Immature natural killer cell (primary cell): ENCODE measurements at regions not wholly inside any gene's neighbourhood (a gene's known extent, or its start where the extent isn't known, plus 50 kb on each side); places are given as distances from the start of the nearest gene placed in this dataset.

Experiments
- DNase-seq, 3 donors: peaks; one replicate each; pipeline ENCODE4 v3.0.0; 2022; ENCODE audit warnings: mixed read lengths in 1 of 3
- H3K27ac Mint-ChIP-seq, 6 donors: one replicate each; pipeline ENCODE4 v1.8.0; 2020; ENCODE audit warnings: mixed read lengths in 6 of 6, mild to moderate bottlenecking in 5 of 6, inconsistent platforms in 4 of 6, moderate library complexity in 3 of 6
- H3K27me3 Mint-ChIP-seq, 3 donors: one replicate each; pipeline ENCODE4 v1.8.0; 2020 to 2021; ENCODE audit warnings: low read depth in 3 of 3, mild to moderate bottlenecking in 3 of 3, mixed read lengths in 3 of 3, moderate library complexity in 3 of 3, inconsistent platforms in 1 of 3
- H3K36me3 Mint-ChIP-seq, 3 donors: one replicate each; pipeline ENCODE4 v1.8.0; 2020; ENCODE audit warnings: mixed read lengths in 3 of 3, inconsistent platforms in 2 of 3, mild to moderate bottlenecking in 2 of 3
- H3K4me1 Mint-ChIP-seq, 2 donors: one replicate each; pipeline ENCODE4 v1.8.0; 2020; ENCODE audit warnings: inconsistent platforms in 2 of 2, mild to moderate bottlenecking in 2 of 2, mixed read lengths in 2 of 2, moderate library complexity in 1 of 2
- H3K4me3 Mint-ChIP-seq, 5 donors: one replicate each; pipeline ENCODE4 v1.8.0; 2020; ENCODE audit warnings: mild to moderate bottlenecking in 5 of 5, mixed read lengths in 5 of 5, inconsistent platforms in 3 of 5, moderate library complexity in 3 of 5
- H3K9me3 Mint-ChIP-seq, 6 donors: one replicate each; pipeline ENCODE4 v1.8.0; 2020; ENCODE audit warnings: mild to moderate bottlenecking in 6 of 6, mixed read lengths in 6 of 6, inconsistent platforms in 4 of 6, moderate library complexity in 3 of 6

- no peak for DNase-seq
- Mint-ChIP-seq H3K9me3 (no peaks in the 10 kb centered on the region), H3K4me1 (no peaks in the 10 kb centered on the region), H3K27me3 (peaks cover 0 to 5% (median 3%) of the 10 kb centered on the region in 3 donors), H3K27ac (no peak overlapping the region), H3K4me3 (no peak overlapping the region), H3K36me3 (no peaks in the 10 kb centered on the region)
Observed at GRCh38 chr17:17422217-17422610, 54.6 kb upstream of the MED9 start.

GRCh38 chr17:17422641-17423040, 54.2 kb upstream of the MED9 start:
- Mint-ChIP-seq H3K4me3 (no peak overlapping the region), H3K36me3 (no peaks in the 10 kb centered on the region), H3K9me3 (peaks cover 0 to 2% (median 0%) of the 10 kb centered on the region in 6 donors), H3K4me1 (no peaks in the 10 kb centered on the region), H3K27me3 (peaks cover 0 to 7% (median 5%) of the 10 kb centered on the region in 3 donors), H3K27ac (no peak overlapping the region)
- DNase-seq = no peak

GRCh38 chr17:17423656-17424055, 53.1 kb upstream of the MED9 start:
- Mint-ChIP-seq H3K36me3 (no peaks in the 10 kb centered on the region), H3K4me1 (no peaks in the 10 kb centered on the region), H3K9me3 (peaks cover 0 to 2% (median 0%) of the 10 kb centered on the region in 6 donors), H3K4me3 (no peak overlapping the region), H3K27me3 (peaks cover 0 to 7% (median 5%) of the 10 kb centered on the region in 3 donors), H3K27ac (no peak overlapping the region)
- DNase-seq = no peak

DNA sequence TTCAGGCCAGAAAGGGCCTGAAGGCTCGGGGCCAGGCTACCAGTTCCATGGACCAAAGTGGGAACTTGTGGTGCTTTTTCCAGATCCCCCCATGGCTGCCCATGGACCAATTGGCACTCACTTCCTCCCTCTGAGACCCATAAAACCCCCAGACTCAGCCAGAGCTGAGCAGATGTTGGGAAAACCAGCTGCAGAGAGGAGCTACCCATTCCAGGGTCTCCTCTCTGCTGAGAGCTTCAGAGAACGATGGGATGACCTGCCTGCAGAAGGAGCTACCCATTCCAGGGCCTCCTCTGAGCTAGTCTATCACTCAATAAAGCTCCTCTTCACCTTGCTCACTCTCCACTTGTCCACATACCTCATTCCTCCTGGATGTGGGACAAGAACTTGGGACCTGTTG, 52.2 kb upstream of the MED9 start:
- Mint-ChIP-seq H3K27me3 (peaks cover 0 to 10% (median 5%) of the 10 kb centered on the region in 3 donors), H3K27ac (no peak overlapping the region), H3K4me3 (no peak overlapping the region), H3K9me3 (peaks cover 0 to 2% (median 0%) of the 10 kb centered on the region in 6 donors), H3K36me3 (no peaks in the 10 kb centered on the region), H3K4me1 (no peaks in the 10 kb centered on the region)
- no peak for DNase-seq

GRCh38 chr17:17425005-17425404, 51.8 kb upstream of the MED9 start:
- no peaks in the 10 kb centered on the region for H3K4me1 Mint-ChIP-seq
- H3K27me3 Mint-ChIP-seq = peaks cover 0 to 10% (median 3%) of the 10 kb centered on the region in 3 donors
- no peak overlapping the region for H3K27ac Mint-ChIP-seq
- H3K9me3 Mint-ChIP-seq = peaks cover 0 to 2% (median 0%) of the 10 kb centered on the region in 6 donors
- H3K36me3 Mint-ChIP-seq = no peaks in the 10 kb centered on the region
- DNase-seq = no peak
- no peak overlapping the region for H3K4me3 Mint-ChIP-seq

GRCh38 chr17:17425591-17425990, 51.2 kb upstream of the MED9 start:
- no peak overlapping the region for H3K27ac Mint-ChIP-seq
- no peaks in the 10 kb centered on the region for H3K4me1 Mint-ChIP-seq
- H3K4me3 Mint-ChIP-seq = no peak overlapping the region
- peaks cover 0 to 10% (median 3%) of the 10 kb centered on the region in 3 donors for H3K27me3 Mint-ChIP-seq
- DNase-seq = no peak
- no peaks in the 10 kb centered on the region for H3K36me3 Mint-ChIP-seq
- H3K9me3 Mint-ChIP-seq = peaks cover 0 to 2% (median 0%) of the 10 kb centered on the region in 6 donors

DNA sequence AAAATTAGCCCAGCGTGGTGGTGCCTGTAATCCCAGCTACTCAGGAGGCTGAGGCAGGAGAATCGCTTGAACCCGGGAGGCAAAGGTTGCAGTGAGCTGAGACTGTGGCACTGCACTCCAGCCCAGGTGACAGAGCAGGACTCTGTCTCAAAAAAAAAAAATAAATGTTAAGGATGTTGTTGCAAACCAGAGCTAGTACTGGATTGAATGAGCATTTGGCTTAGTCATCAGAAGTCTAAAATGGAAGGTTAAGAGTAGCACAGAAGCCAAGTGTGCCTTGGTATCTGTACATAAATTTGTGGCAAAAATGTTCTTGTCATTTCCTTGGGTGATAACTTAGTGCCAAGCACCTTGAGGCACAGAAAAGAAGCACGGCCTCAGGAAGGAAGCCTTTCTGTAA, 50.6 kb upstream of the MED9 start:
- H3K36me3 Mint-ChIP-seq = no peaks in the 10 kb centered on the region
- H3K27ac Mint-ChIP-seq = no peak overlapping the region
- H3K4me1 Mint-ChIP-seq = no peaks in the 10 kb centered on the region

More for the DNA sequence above, 50.6 kb upstream of the MED9 start:
- no peak overlapping the region for H3K4me3 Mint-ChIP-seq
- H3K27me3 Mint-ChIP-seq = peaks cover 0 to 10% (median 3%) of the 10 kb centered on the region in 3 donors
- no peak for DNase-seq
- peaks cover 0 to 2% (median 0%) of the 10 kb centered on the region in 6 donors for H3K9me3 Mint-ChIP-seq
